Uterus (tissue), 2 donors: ENCODE measurements at regions not wholly inside any gene's neighbourhood (a gene's known extent, or its start where the extent isn't known, plus 50 kb on each side); places are given as distances from the start of the nearest gene placed in this dataset.

Experiments used
- CTCF ChIP-seq, 4 experiments: fragments of 200-600 bp in 2 of 4; fragments of 450-650 bp in 2 of 4; sonication (generic) in 2 of 4; IDR thresholded peaks; one replicate each; pipeline ENCODE4 v1.5.1; 2016 to 2019; ENCODE audit warnings: antibody characterized with exemption in 4 of 4, mild to moderate bottlenecking in 2 of 4, moderate library complexity in 1 of 4
- POLR2A ChIP-seq, 2 donors: fragments of 450-650 bp; IDR thresholded peaks; one replicate each; pipeline ENCODE4 v1.6.1; 2016; ENCODE audit warnings: antibody characterized with exemption in 2 of 2, mild to moderate bottlenecking in 1 of 2, moderate library complexity in 1 of 2

GRCh38 chr5:73351593-73351992 is 97.0 kb downstream of the FOXD1 start:
- no peak for TF ChIP-seq POLR2A (IDR thresholded peaks at IDR 0.05)
- TF ChIP-seq CTCF (IDR thresholded peaks at IDR 0.05), result no peak
